A673 (cell line): ENCODE measurements at regions not wholly inside any gene's neighbourhood (a gene's known extent, or its start where the extent isn't known, plus 50 kb on each side); places are given as distances from the start of the nearest gene placed in this dataset.

Experiments used
- EZH2 ChIP-seq: fragments of 200-600 bp; sonication (generic); IDR thresholded peaks from 2 replicates; pipeline ENCODE4 v1.6.1; 2017; ENCODE audit warnings: borderline replicate concordance, low read depth, mild to moderate bottlenecking, mixed read lengths, antibody characterized with exemption, low read length; ENCODE audit not compliant: poor library complexity, severe bottlenecking
- TF ChIP-seq, protein P1 (sequence below): fragments of 300-800, 200-600 bp; sonication (generic); conservative IDR thresholded peaks from 2 replicates; pipeline ENCODE4 v1.5.1; 2017; ENCODE audit warnings: low read depth, mild to moderate bottlenecking, antibody characterized with exemption, low read length, moderate library complexity, mixed read lengths

DNA sequence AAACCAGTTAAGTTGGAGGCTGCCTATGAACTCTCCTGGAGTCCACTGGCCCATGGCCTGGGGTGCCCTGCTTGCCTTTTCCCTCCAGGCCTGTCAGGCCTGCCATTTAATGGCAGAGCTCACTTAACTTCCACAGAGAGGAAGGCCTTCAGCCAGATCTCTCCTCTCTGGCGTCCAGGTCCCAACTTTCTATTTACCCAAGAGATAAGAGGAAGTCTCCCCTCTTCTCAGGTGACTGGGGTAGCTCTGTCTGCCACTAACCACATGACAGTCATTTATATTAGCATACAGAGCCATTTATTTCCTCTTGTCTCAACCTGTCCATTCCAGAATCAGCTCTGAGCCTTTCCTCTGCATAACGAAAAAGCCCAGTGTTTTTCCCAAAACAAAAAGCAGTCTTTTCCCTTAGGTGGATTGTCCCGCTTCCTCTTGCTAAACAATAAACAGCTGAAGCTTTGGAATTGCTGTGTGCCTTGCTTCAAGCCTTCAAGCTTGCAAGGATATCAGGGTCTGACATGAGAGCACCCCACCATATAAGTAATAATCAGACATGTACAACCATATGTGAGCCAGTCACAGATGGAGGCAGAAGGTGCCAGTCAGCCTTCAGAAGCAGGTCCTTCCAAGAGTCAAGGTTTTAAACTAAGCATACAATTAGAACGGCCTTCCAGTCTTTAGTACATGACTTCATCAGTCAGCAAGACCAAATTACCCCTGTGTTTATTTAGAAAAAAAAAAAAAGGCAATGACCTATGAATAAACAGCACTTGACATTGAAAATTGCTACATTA, 50.0 kb upstream of the CALM2 start:
- no peak for TF ChIP-seq EZH2
- TF ChIP-seq, protein P1, sequence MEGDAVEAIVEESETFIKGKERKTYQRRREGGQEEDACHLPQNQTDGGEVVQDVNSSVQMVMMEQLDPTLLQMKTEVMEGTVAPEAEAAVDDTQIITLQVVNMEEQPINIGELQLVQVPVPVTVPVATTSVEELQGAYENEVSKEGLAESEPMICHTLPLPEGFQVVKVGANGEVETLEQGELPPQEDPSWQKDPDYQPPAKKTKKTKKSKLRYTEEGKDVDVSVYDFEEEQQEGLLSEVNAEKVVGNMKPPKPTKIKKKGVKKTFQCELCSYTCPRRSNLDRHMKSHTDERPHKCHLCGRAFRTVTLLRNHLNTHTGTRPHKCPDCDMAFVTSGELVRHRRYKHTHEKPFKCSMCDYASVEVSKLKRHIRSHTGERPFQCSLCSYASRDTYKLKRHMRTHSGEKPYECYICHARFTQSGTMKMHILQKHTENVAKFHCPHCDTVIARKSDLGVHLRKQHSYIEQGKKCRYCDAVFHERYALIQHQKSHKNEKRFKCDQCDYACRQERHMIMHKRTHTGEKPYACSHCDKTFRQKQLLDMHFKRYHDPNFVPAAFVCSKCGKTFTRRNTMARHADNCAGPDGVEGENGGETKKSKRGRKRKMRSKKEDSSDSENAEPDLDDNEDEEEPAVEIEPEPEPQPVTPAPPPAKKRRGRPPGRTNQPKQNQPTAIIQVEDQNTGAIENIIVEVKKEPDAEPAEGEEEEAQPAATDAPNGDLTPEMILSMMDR, result no peak
